HL-60 (cell line): ENCODE measurements at regions not wholly inside any gene's neighbourhood (a gene's known extent, or its start where the extent isn't known, plus 50 kb on each side); places are given as distances from the start of the nearest gene placed in this dataset.

Source experiments
- TF ChIP-seq, protein P1 (sequence below): IDR thresholded peaks from 2 replicates; pipeline ENCODE4 v1.6.1; 2012; ENCODE audit warnings: low read depth; ENCODE audit not compliant: insufficient replicate concordance
- TF ChIP-seq, protein P2 (sequence below): IDR thresholded peaks from one replicate; pipeline ENCODE4 v1.5.1; 2011; ENCODE audit warnings: low read length, control low read depth, inconsistent platforms; ENCODE audit not compliant: insufficient read depth

DNA sequence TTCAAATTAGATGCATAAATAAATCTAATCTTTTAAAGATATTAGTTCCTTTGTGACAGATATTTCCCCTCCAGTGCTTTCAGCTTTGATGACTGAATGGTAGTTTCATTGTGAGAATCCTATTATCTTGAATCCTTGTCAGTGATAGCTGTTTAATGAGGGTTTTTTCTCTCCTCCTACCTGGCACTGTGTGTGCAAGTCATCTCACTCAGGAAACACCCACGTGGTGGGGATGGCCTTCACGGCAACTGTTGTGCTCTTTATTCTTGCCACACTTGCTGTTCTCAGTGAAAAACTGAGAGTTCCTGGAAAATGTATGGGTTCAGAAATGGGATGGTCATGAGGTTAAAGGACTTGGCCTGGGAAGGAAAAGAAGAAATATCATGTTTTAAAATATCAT lies 129.9 kb downstream of the SPRY1 start:
- TF ChIP-seq, protein P1, sequence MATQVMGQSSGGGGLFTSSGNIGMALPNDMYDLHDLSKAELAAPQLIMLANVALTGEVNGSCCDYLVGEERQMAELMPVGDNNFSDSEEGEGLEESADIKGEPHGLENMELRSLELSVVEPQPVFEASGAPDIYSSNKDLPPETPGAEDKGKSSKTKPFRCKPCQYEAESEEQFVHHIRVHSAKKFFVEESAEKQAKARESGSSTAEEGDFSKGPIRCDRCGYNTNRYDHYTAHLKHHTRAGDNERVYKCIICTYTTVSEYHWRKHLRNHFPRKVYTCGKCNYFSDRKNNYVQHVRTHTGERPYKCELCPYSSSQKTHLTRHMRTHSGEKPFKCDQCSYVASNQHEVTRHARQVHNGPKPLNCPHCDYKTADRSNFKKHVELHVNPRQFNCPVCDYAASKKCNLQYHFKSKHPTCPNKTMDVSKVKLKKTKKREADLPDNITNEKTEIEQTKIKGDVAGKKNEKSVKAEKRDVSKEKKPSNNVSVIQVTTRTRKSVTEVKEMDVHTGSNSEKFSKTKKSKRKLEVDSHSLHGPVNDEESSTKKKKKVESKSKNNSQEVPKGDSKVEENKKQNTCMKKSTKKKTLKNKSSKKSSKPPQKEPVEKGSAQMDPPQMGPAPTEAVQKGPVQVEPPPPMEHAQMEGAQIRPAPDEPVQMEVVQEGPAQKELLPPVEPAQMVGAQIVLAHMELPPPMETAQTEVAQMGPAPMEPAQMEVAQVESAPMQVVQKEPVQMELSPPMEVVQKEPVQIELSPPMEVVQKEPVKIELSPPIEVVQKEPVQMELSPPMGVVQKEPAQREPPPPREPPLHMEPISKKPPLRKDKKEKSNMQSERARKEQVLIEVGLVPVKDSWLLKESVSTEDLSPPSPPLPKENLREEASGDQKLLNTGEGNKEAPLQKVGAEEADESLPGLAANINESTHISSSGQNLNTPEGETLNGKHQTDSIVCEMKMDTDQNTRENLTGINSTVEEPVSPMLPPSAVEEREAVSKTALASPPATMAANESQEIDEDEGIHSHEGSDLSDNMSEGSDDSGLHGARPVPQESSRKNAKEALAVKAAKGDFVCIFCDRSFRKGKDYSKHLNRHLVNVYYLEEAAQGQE = no peak
- TF ChIP-seq, protein P2, sequence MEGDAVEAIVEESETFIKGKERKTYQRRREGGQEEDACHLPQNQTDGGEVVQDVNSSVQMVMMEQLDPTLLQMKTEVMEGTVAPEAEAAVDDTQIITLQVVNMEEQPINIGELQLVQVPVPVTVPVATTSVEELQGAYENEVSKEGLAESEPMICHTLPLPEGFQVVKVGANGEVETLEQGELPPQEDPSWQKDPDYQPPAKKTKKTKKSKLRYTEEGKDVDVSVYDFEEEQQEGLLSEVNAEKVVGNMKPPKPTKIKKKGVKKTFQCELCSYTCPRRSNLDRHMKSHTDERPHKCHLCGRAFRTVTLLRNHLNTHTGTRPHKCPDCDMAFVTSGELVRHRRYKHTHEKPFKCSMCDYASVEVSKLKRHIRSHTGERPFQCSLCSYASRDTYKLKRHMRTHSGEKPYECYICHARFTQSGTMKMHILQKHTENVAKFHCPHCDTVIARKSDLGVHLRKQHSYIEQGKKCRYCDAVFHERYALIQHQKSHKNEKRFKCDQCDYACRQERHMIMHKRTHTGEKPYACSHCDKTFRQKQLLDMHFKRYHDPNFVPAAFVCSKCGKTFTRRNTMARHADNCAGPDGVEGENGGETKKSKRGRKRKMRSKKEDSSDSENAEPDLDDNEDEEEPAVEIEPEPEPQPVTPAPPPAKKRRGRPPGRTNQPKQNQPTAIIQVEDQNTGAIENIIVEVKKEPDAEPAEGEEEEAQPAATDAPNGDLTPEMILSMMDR = no peak
